GM18907 (cell line): ENCODE measurements at regions not wholly inside any gene's neighbourhood (a gene's known extent, or its start where the extent isn't known, plus 50 kb on each side); places are given as distances from the start of the nearest gene placed in this dataset.

ENCODE experiments used
- ATAC-seq: cut with Tn5 transposase; IDR thresholded peaks from one replicate; pipeline ENCODE4 v1.9.1; 2021; ENCODE audit warnings: mild to moderate bottlenecking, moderate library complexity; ENCODE audit not compliant: unreplicated experiment

DNA sequence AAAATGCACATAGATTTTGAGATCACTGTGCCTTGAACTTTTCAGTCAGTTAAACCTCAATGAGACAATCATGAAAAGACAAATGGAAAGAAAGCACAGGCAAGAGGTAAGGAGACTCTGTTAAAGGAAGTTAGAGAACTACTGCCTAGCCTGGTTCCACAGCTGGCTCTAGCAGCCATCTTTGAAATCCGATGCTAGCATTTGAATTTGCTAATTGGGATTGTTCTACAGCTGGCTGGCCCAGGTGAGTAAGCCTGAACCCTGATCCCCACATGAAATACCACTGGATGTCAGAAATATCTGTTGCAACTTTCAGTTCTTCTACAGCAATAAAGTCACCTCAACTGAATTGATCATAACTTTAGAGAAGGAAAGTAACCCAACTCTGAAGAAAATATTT, 315.2 kb upstream of the CHAC2 start:
- ATAC-seq, result no peak

DNA sequence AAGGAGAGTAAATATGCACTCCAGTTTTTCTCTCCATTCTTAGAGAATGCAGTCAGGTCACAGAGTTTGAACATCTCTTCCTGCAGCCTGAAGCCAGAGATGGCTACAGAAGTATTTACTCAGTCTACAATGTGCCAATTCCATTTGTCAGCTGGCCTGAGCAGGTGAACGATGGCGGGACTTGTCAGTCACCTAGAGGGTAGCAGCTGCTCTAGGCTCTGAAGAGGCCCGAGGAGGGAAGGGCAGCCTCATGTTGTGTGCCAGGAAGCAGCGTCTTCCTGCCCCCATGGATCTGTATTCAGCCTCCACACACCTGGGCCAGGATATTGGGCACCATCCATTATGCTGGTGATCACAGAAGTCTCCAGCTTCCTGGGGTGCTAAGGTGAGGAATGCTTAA, 316.7 kb upstream of the CHAC2 start:
- no peak for ATAC-seq

DNA sequence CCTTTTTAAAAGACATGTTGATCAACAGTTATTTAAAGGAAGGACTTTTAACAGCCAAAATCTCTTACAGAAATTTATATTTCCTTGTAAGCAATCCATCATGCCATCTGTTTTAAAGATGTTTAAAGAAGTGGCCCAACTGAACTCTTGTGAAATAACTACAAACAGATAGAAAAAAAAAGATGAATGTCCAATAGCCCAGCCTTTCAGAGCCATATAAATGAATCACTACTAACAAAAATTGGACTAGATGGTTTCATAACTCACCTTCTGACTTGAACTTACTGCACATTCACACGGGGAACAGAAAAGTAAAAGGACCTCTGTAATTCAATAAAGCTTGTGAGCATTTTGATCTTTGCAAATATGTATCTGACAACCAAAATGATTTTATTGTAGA, 319.0 kb upstream of the CHAC2 start:
- ATAC-seq, result no peak

DNA sequence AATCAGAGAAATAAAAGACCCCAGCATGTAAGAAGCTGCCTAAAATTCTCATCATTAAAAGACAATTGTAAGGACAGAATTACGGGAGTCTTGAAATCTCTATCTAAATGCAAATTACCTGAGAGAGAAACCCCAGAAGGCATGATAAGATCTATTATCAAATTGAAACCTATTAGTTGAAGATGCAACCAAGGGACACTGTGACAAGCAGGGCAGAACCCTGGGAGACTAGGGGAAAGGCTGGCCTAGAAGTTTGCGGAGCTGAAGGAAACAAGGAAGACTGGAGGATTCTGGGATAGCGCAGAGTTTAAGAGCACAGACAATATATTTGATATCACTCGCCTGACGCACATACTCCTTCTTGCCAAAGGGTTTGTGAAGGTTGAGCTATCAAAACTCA, 319.5 kb upstream of the CHAC2 start:
- ATAC-seq, result no peak

GRCh38 chr2:53445383-53446070, 322.1 kb upstream of the CHAC2 start:
- no peak for ATAC-seq

- no peak for ATAC-seq
Observed at GRCh38 chr2:53442783-53443182, 324.8 kb upstream of the CHAC2 start.

GRCh38 chr2:53442093-53442492, 325.5 kb upstream of the CHAC2 start:
- ATAC-seq, result no peak

DNA sequence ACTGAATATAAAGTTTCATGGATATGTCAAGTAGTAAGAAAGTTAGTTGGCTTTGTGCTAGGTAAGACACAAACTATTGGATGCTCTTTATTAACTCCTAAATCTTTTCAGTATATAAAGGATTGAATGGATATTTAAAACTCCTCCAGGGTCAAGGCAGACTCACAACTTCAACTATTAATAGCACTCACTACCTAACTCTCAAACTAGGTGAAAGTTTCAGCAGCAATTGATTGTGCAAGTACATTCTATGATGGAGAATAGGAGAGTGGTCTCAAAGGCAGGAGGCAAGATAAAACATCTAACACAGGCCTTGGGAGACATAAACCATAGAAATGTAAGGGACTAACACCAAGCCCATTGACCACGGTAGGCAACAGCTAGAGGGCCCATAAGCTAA, 328.9 kb upstream of the CHAC2 start:
- ATAC-seq, result no peak

DNA sequence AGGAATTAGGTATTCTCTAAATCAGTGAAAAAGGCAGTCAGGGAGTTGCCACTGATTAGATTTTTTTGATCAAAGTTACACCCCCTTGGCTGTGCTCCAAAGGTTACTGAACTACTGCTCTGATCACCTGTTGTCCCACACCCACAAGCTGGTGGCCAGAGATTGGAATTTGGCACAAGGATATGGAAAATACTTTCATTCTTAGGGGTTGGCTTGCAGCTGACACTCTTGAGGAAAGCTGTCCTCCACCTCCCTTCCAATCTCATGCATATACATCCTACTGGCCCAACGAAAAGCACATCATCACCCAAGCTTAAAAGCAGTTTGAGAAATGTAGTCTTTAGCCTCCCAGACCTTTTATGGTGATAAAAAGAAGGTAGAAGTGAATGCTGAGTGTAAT, 329.5 kb upstream of the CHAC2 start:
- ATAC-seq, result no peak

- no peak for ATAC-seq
Observed at GRCh38 chr2:53437371-53437770, 330.2 kb upstream of the CHAC2 start.

GRCh38 chr2:53436882-53437281, 330.7 kb upstream of the CHAC2 start:
- ATAC-seq, result no peak

- no peak for ATAC-seq
Observed at GRCh38 chr2:53435610-53436009, 332.0 kb upstream of the CHAC2 start.

DNA sequence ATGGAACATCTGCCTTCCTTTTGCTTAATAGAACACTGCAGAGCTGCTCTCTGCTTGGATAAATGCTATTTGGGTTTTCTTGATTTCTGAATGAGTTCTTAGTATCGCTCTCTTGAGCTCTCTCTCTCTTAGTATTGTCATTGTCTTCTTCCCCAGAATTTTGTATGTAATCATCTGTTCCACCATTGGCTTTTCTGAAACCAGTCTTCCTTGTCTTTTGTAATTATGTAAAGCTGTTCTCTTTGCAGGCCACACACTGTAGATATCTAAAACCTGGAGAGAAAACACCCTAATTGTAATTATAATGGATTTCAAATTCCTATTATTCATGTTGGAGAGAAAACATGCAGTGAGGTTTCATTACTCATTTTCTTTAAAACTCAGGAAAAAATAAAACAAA, 333.1 kb upstream of the CHAC2 start:
- no peak for ATAC-seq

DNA sequence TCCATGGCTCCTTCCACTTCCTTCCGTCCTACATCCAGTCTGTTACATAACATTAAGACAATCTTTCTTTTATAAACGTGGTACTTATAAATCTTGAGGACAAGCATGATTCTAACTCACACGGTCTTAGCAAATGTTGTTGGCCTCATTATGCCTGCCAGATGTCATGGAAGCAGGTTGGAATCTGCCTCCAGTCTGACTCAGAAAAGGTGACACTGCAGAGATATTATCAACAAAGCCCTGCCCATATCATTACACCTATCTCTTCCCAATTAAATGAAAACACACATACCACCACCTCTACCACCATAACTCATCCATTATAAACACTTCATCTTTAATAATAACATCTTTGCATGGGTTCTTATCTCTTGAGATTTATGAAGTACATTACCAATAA, 334.7 kb upstream of the CHAC2 start:
- ATAC-seq, result no peak

DNA sequence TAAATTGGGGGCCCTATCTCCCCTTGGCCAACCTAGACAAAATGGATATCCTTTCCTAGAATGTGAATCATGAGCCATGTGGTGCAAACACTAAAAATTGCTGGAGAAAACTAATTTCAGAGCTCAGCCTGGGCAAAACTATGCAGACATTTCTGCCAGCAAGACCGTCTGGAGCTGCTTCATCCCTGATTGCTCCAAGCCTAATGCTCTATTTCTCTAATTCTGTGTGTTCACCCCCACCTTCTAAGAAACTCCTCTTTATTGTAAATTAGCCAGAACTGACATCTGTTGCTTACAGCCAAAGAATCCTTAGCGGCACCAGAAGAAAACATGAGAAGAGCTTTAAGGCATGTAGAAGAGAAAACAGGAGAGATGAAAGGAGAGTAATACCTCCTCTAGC, 337.7 kb upstream of the CHAC2 start:
- no peak for ATAC-seq

- ATAC-seq, result peak; percentile 87
Observed at GRCh38 chr2:53424902-53425301, 342.7 kb upstream of the CHAC2 start.

GRCh38 chr2:53423465-53423864, 344.1 kb upstream of the CHAC2 start:
- no peak for ATAC-seq

DNA sequence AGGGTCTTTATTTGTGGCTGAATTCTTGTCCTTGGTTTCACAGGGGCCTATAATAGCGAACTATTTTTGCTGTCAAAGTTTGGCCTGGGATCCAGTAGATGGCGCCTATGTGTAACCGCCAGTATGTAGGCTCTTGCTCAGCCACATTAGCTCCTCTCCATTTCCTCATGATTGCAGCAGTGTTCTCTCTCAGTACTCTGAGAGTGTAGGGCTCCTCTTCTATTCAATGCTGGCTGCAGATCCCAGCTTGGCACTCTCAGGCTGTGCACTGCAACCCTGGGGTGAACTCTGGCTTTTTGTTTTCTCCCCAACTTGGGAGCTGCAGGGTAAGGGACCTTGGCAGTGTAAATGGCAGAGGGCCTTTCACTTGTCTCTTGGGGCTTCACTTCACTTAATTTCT, 344.6 kb upstream of the CHAC2 start:
- ATAC-seq, result peak; percentile 81

DNA sequence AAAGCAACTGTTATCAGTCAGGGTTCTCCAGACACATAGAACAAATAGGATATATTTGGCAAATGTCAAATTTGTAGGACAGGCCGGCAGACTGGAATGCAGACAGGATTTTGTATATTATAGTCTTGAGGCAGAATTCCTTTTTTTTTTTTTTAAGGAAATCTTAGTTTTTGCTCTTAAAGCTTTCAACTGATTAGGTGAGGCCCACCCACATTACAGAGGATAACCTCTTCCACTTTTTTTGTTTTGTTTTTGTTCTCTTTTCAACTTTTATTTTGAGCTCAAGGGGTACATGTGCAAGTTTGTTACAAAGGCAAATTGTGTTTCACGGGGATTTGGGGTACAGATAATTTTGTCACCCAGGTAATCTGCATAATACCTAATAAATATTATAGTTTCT, 350.2 kb upstream of the CHAC2 start:
- ATAC-seq, result no peak

DNA sequence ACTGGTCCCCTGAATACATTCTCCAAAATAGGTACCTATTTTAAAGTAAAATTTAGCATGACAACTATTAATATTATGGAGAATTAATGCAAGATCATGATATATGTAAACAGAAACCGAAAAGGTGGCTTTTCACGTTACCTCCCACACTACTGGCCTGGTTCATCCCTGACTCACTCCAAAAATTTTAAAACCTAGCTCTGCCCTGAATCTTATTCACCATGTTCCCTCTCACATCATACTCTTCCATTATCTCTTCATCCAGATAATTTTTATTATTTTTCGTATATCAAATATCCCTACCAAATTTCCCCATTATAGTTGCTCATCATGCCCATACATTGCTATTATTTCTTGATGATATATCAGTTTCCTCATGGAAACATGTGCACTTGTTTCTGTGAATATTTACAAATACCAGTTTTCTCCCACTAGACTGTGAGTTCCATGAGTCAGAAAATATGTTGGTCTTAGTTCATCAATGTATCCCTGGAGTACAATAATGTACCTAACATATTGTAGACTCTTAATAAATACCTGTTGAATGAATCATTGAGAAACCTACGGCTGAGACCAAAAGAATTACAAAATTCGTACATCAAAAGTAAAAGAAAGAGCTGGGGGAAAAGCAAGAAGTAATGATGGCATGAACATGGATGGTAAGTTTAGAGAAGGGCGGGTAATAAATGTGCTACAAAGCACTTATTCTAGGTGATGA, 360.1 kb upstream of the CHAC2 start:
- ATAC-seq, result no peak

DNA sequence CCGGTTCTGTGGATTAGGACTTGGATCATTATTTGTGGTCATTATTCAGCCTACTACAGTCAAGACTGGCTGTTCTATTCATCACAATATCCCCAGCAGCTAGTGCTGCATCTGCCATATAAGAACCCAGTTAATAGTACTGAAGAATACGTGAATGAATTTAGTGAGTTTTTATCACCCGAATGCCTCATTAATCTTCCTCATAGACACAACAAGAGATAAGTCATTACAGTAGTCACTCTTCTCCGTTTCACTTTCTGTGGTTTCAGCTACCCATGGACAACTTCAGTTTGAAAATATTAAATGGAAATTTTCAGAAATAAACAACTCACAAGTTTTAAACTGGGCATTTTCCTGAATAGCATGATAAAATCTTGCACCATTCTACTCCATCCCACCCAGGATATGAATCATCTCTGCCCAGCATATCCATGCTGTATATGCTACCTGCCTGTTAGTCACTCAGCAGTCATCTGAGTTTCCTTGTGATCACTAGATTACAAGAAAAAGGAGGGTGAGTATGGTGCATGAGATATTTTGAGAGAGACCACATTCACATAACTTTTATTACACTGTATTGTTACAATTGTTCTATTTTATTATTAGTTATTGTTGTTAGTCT, 363.7 kb upstream of the CHAC2 start:
- ATAC-seq, result no peak

DNA sequence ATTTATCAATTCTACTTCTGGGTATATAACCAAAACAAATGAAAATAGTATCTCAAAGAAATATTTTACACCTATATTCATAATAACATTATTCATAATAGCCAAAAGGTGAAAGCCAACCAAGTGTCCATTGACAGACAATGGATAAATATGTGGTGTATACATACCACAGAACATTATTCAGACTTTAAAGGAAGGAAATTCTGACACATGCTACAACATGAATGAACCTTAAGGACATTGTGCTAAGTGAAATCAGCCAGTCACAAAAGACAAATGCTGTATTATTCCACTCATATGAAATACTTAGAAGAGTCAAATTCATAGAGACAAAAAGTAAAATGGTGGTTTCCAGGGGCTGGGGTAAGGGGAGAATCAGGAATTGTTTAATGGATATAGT, 370.5 kb upstream of the CHAC2 start:
- ATAC-seq, result no peak
